WERI-Rb-1 (cell line): ENCODE measurements at regions not wholly inside any gene's neighbourhood (a gene's known extent, or its start where the extent isn't known, plus 50 kb on each side); places are given as distances from the start of the nearest gene placed in this dataset.
A peak's percentile ranks its signal among the peaks of the same experiment; 100 is the strongest.

Source experiments
- DNase-seq: peaks from one replicate; pipeline ENCODE4 v3.0.0-alpha.2; 2020
- H3K27ac ChIP-seq: fragments of 250-450 bp; sonication (Bioruptor Pico); 2 replicates; pipeline ENCODE4 v1.5.1; 2020; ENCODE audit warnings: mild to moderate bottlenecking, moderate library complexity
- H3K27me3 ChIP-seq: fragments of 250-450 bp; sonication (Bioruptor Pico); 2 replicates; pipeline ENCODE4 v1.5.1; 2021; ENCODE audit warnings: mild to moderate bottlenecking, low read depth, moderate library complexity; ENCODE audit not compliant: insufficient read depth, severe bottlenecking
- H3K36me3 ChIP-seq: fragments of 250-450 bp; sonication (Bioruptor Pico); 2 replicates; pipeline ENCODE4 v1.5.1; 2020; ENCODE audit warnings: mild to moderate bottlenecking, moderate library complexity
- H3K4me3 ChIP-seq: 2 replicates; pipeline ENCODE4 v1.5.1; 2011; ENCODE audit warnings: low read depth, mild to moderate bottlenecking, control low read depth, low read length
- H3K9me3 ChIP-seq: fragments of 250-450 bp; sonication (Bioruptor Pico); 2 replicates; pipeline ENCODE4 v1.5.1; 2021; ENCODE audit warnings: mild to moderate bottlenecking, moderate library complexity; ENCODE audit not compliant: severe bottlenecking
- TF ChIP-seq, protein P1 (sequence below): IDR thresholded peaks from 2 replicates; pipeline ENCODE4 v1.5.1; 2011; ENCODE audit warnings: low read depth, mild to moderate bottlenecking, control low read depth, inconsistent platforms, low read length

DNA sequence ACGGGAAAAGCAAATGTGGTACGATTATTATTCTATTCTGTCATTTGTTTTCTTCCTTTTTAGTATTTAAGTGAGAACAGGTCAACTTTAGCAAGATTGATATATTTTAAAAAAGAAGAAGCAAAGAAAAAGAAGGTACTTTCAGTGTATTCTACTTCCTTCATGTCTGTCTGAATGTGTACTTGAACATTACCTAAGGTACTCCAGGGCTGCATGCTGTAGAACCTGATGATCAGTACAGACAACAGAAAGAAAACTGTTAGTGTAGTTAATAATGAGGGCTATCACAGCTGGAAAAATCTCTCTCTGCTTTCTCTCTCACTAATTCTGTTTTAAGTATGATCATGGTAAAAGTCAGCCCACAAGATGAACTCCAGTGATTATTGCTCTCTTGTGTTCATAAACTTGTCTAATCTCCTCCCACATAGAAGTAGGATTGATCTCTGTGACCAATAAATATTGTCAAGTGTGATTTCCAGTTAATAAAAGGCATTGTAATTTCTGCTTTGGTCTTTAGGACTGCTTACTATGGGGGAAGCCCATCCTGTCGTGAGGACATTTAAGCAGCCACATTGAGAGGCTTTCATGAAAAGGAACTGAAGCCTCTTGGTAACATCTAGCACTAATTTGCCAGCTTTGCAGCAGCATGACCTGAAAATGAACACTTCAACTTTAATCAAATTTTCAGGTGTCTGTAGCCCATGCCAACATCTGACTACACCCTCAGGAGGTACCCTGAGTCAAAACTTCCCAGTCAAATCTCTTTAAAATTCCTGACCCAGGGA lies 864.0 kb upstream of the ACO1 start:
- no peak for DNase-seq
- Histone ChIP-seq H3K27ac (no peak overlapping the region), H3K36me3 (no peaks in the 10 kb centered on the region), H3K4me3 (no peak overlapping the region), H3K9me3 (no peaks in the 10 kb centered on the region), H3K27me3 (no peaks in the 10 kb centered on the region)
- TF ChIP-seq, protein P1, sequence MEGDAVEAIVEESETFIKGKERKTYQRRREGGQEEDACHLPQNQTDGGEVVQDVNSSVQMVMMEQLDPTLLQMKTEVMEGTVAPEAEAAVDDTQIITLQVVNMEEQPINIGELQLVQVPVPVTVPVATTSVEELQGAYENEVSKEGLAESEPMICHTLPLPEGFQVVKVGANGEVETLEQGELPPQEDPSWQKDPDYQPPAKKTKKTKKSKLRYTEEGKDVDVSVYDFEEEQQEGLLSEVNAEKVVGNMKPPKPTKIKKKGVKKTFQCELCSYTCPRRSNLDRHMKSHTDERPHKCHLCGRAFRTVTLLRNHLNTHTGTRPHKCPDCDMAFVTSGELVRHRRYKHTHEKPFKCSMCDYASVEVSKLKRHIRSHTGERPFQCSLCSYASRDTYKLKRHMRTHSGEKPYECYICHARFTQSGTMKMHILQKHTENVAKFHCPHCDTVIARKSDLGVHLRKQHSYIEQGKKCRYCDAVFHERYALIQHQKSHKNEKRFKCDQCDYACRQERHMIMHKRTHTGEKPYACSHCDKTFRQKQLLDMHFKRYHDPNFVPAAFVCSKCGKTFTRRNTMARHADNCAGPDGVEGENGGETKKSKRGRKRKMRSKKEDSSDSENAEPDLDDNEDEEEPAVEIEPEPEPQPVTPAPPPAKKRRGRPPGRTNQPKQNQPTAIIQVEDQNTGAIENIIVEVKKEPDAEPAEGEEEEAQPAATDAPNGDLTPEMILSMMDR: no peak

GRCh38 chr9:31535651-31536050 lies 848.8 kb upstream of the ACO1 start:
- no peak overlapping the region for H3K4me3 ChIP-seq
- no peaks in the 10 kb centered on the region for H3K9me3 ChIP-seq
- H3K36me3 ChIP-seq: no peaks in the 10 kb centered on the region
- no peaks in the 10 kb centered on the region for H3K27me3 ChIP-seq
- no peak overlapping the region for H3K27ac ChIP-seq
- DNase-seq: no peak
- TF ChIP-seq, protein P1: no peak

- no peaks in the 10 kb centered on the region for H3K9me3 ChIP-seq
- H3K36me3 ChIP-seq: no peaks in the 10 kb centered on the region
- TF ChIP-seq, protein P1: no peak
- H3K27me3 ChIP-seq: no peaks in the 10 kb centered on the region
- H3K4me3 ChIP-seq: no peak overlapping the region
- H3K27ac ChIP-seq: no peak overlapping the region
- DNase-seq: no peak
Observed at GRCh38 chr9:31536471-31536870, 848.0 kb upstream of the ACO1 start.

DNA sequence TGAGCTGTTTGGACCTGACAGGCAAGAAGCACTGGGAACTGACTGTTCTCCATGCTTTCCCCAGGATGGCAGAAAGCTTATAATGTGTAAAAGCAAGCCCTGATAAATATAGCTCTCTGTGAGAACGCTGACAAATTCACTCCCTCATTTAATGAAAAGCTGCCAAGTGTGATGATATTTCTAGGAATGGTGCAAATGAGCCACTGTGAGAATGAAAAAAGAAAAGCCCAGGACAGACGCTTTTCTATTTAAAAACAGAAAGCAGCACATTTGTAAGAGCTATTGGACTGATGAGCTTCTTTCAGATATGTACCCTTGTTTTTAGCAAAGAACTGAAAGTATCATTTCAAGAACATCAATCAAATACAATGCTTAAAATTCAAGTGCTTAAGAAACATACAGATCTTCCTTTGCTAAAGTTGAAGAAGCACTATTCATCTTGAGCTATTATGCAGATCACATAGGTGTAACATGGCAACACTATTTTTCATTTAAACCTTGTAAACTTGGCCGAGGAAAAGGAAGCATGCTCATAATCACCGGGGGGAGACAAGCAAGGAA lies 842.6 kb upstream of the ACO1 start:
- Histone ChIP-seq H3K4me3 (no peak overlapping the region), H3K9me3 (no peaks in the 10 kb centered on the region), H3K36me3 (no peaks in the 10 kb centered on the region), H3K27me3 (no peaks in the 10 kb centered on the region), H3K27ac (0 out of 2 replicates have a peak overlapping the region, but pooled peaks have one; percentile 1)
- DNase-seq: no peak
- TF ChIP-seq, protein P1: no peak

- TF ChIP-seq, protein P1: peak; percentile 58
- no peaks in the 10 kb centered on the region for H3K9me3 ChIP-seq
- H3K27ac ChIP-seq: no peak overlapping the region
- no peaks in the 10 kb centered on the region for H3K36me3 ChIP-seq
- DNase-seq: peak; percentile 48
- H3K4me3 ChIP-seq: no peak overlapping the region
- H3K27me3 ChIP-seq: no peaks in the 10 kb centered on the region
Observed at GRCh38 chr9:31542384-31543055, 841.9 kb upstream of the ACO1 start.
